OCI-LY1 (cell line): ENCODE measurements at regions not wholly inside any gene's neighbourhood (a gene's known extent, or its start where the extent isn't known, plus 50 kb on each side); places are given as distances from the start of the nearest gene placed in this dataset.

ENCODE experiments used
- H2AFZ ChIP-seq: fragments of 200-600 bp; sonication (generic), shearing (Covaris generic); 2 replicates; pipeline ENCODE4 v1.6.0; 2014; ENCODE audit warnings: antibody characterized with exemption, mild to moderate bottlenecking, low read length
- H3F3A ChIP-seq: fragments of 200-600 bp; sonication (generic), shearing (Covaris generic); 2 replicates; pipeline ENCODE4 v1.6.0; 2014; ENCODE audit warnings: mild to moderate bottlenecking, antibody characterized with exemption, low read length, moderate library complexity; ENCODE audit not compliant: insufficient read depth
- H3K27ac ChIP-seq: fragments of 200-600 bp; sonication (generic); 2 replicates; pipeline ENCODE4 v1.5.1; 2014; ENCODE audit warnings: low read length, mixed run types, mild to moderate bottlenecking, low read depth; ENCODE audit not compliant: poor library complexity, severe bottlenecking
- H3K27me3 ChIP-seq: fragments of 200-600 bp; sonication (generic); 2 replicates; pipeline ENCODE4 v1.6.0; 2014; ENCODE audit warnings: antibody characterized with exemption, mild to moderate bottlenecking, low read length, moderate library complexity; ENCODE audit not compliant: insufficient read depth
- H3K36me3 ChIP-seq: fragments of 200-600 bp; sonication (generic); 2 replicates; pipeline ENCODE4 v1.6.1; 2014; ENCODE audit warnings: mild to moderate bottlenecking, antibody characterized with exemption, low read length, moderate library complexity, mixed read lengths; ENCODE audit not compliant: insufficient read depth
- H3K4me1 ChIP-seq: fragments of 200-600 bp; sonication (generic); 2 replicates; pipeline ENCODE4 v1.5.1; 2014; ENCODE audit warnings: mild to moderate bottlenecking, low read length, moderate library complexity; ENCODE audit not compliant: insufficient read depth, severe bottlenecking
- H3K4me2 ChIP-seq: fragments of 200-600 bp; sonication (generic), shearing (Covaris generic); 2 replicates; pipeline ENCODE4 v1.6.1; 2014; ENCODE audit warnings: low read length
- H3K4me3 ChIP-seq: fragments of 200-600 bp; sonication (generic); 2 replicates; pipeline ENCODE4 v1.5.1; 2014; ENCODE audit warnings: low read length, low read depth, mild to moderate bottlenecking, mixed read lengths; ENCODE audit not compliant: poor library complexity, severe bottlenecking
- H3K79me2 ChIP-seq: fragments of 200-600 bp; shearing (Covaris generic); 2 replicates; pipeline ENCODE4 v1.6.1; 2016; ENCODE audit warnings: mixed run types, low read length, mixed read lengths; ENCODE audit not compliant: insufficient read depth
- H3K9ac ChIP-seq: fragments of 200-600 bp; sonication (generic), shearing (Covaris generic); 2 replicates; pipeline ENCODE4 v1.6.1; 2014; ENCODE audit warnings: mild to moderate bottlenecking, low read length, mixed read lengths
- H3K9me2 ChIP-seq: fragments of 200-600 bp; sonication (generic), shearing (Covaris generic); 2 replicates; pipeline ENCODE4 v1.6.1; 2014; ENCODE audit warnings: low read depth, mild to moderate bottlenecking, low read length, mixed read lengths
- H3K9me3 ChIP-seq: fragments of 200-600 bp; shearing (Covaris generic); 2 replicates; pipeline ENCODE4 v1.6.1; 2014; ENCODE audit warnings: low read length, mixed read lengths
- H4K20me1 ChIP-seq: fragments of 200-600 bp; sonication (generic), shearing (Covaris generic); 2 replicates; pipeline ENCODE4 v1.6.0; 2016; ENCODE audit warnings: mild to moderate bottlenecking, low read length; ENCODE audit not compliant: insufficient read depth
- EZH2 ChIP-seq: fragments of 200-600 bp; sonication (generic), shearing (Covaris generic); IDR thresholded peaks from 2 replicates; pipeline ENCODE4 v1.8.0; 2017; ENCODE audit warnings: borderline replicate concordance, mixed run types, mild to moderate bottlenecking, antibody characterized with exemption, low read length, moderate library complexity, mixed read lengths
- TF ChIP-seq, protein P1 (sequence below): fragments of 200-600 bp; sonication (generic), shearing (Covaris generic); IDR thresholded peaks from 2 replicates; pipeline ENCODE4 v1.5.1; 2017; ENCODE audit warnings: mild to moderate bottlenecking, antibody characterized with exemption, low read length, moderate library complexity, mixed read lengths

GRCh38 chr3:194007592-194008337 lies 128.2 kb upstream of the HES1 start:
- no peak for TF ChIP-seq EZH2
- TF ChIP-seq, protein P1, sequence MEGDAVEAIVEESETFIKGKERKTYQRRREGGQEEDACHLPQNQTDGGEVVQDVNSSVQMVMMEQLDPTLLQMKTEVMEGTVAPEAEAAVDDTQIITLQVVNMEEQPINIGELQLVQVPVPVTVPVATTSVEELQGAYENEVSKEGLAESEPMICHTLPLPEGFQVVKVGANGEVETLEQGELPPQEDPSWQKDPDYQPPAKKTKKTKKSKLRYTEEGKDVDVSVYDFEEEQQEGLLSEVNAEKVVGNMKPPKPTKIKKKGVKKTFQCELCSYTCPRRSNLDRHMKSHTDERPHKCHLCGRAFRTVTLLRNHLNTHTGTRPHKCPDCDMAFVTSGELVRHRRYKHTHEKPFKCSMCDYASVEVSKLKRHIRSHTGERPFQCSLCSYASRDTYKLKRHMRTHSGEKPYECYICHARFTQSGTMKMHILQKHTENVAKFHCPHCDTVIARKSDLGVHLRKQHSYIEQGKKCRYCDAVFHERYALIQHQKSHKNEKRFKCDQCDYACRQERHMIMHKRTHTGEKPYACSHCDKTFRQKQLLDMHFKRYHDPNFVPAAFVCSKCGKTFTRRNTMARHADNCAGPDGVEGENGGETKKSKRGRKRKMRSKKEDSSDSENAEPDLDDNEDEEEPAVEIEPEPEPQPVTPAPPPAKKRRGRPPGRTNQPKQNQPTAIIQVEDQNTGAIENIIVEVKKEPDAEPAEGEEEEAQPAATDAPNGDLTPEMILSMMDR: no peak
- H3K36me3 ChIP-seq: no peaks in the 10 kb centered on the region
- no peak overlapping the region for H3K4me2 ChIP-seq
- peaks cover 12% of the 10 kb centered on the region; the same call in 1 of the 2 replicates for H3K27me3 ChIP-seq
- no peaks in the 10 kb centered on the region for H3K79me2 ChIP-seq
- H3K4me1 ChIP-seq: peaks cover 16% of the 10 kb centered on the region
- no peaks in the 10 kb centered on the region for H3K9me3 ChIP-seq
- H3F3A ChIP-seq: no peaks in the 10 kb centered on the region
- no peaks in the 10 kb centered on the region for H3K9me2 ChIP-seq
- H3K27ac ChIP-seq: no peak overlapping the region
- no peak overlapping the region for H3K9ac ChIP-seq
- no peaks in the 10 kb centered on the region for H4K20me1 ChIP-seq
- H3K4me3 ChIP-seq: no peak overlapping the region
- no peak overlapping the region for H2AFZ ChIP-seq

DNA sequence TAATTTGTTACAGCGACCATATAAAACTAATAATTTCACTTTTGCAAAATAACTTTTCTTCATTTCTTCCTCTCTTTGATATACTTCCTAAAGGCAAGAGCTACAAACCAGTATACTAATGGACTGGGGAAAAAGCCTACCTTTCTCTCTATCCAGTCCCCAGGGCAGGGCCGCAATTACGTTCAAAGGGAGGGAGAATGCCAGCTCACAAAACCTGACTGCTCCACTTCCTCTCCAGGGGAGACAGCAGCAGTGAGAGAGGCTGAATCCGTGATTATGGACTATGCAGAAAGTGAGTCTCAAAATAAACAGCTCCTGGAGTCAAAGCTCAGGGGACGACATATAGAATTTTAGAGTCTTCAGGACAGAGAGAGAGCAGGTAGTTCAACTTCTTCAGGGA lies 126.9 kb upstream of the HES1 start:
- Histone ChIP-seq H3K9ac (no peak overlapping the region), H3F3A (no peaks in the 10 kb centered on the region), H3K4me1 (peaks cover 12% of the 10 kb centered on the region), H2AFZ (no peak overlapping the region), H3K36me3 (no peaks in the 10 kb centered on the region), H4K20me1 (no peaks in the 10 kb centered on the region), H3K27ac (no peak overlapping the region), H3K79me2 (no peaks in the 10 kb centered on the region), H3K4me3 (no peak overlapping the region), H3K27me3 (peaks cover 9% of the 10 kb centered on the region; the same call in 1 of the 2 replicates), H3K4me2 (no peak overlapping the region), H3K9me2 (no peaks in the 10 kb centered on the region), H3K9me3 (no peaks in the 10 kb centered on the region)
- TF ChIP-seq, protein P1: no peak
- no peak for TF ChIP-seq EZH2

DNA sequence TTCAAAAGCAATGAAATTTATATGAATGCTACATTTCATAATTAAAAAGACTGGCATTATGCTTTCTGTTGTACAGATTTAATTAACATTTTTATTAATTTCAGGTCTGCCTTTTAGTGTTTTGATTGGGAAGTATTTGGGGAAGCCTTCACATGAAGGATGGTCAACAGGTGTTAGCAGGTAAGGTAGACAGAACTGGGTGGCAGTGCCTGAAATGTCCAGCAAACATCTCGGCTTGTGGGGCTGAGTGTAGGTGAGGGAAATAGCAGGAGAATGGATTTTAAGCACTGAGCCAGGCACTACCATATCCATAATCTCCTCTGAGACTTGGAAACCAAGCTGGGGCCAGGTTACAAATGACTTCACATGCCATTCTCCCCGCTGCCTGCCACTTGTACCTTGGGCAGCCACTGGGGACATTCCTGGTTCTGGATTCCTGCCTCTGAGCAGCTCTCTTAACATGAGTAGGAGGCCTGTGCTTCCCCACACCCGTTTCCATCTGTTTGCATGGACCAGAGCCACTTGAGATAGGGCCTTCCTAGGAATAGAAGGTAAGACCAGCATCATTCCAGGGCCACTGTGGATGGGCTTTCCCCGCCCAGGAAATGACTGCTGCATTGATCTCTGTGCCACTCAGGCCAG lies 125.9 kb upstream of the HES1 start:
- Histone ChIP-seq H3F3A (no peaks in the 10 kb centered on the region), H3K9me2 (no peaks in the 10 kb centered on the region), H3K27ac (no peak overlapping the region), H3K4me3 (no peak overlapping the region), H2AFZ (no peak overlapping the region), H3K79me2 (no peaks in the 10 kb centered on the region), H4K20me1 (no peaks in the 10 kb centered on the region), H3K27me3 (peaks cover 5% of the 10 kb centered on the region; the same call in 1 of the 2 replicates), H3K4me1 (peaks cover 6% of the 10 kb centered on the region), H3K4me2 (no peak overlapping the region), H3K9ac (no peak overlapping the region), H3K36me3 (no peaks in the 10 kb centered on the region), H3K9me3 (no peaks in the 10 kb centered on the region)
- TF ChIP-seq, protein P1: no peak
- no peak for TF ChIP-seq EZH2
